Stimulated activated CD8-positive, alpha-beta memory T cell treated with anti-CD3 and anti-CD28 coated beads, Interleukin-15, amount 100 ng/mL, for 1 hour (primary cell): ENCODE measurements at regions not wholly inside any gene's neighbourhood (a gene's known extent, or its start where the extent isn't known, plus 50 kb on each side); places are given as distances from the start of the nearest gene placed in this dataset.

Experiments used
- DNase-seq: peaks from one replicate; pipeline ENCODE4 v3.0.0-alpha.2; 2020; ENCODE audit warnings: low read depth

- no peak for DNase-seq
Observed at GRCh38 chr6:147621263-147621662, 112.8 kb downstream of the SAMD5 start.

GRCh38 chr6:147621961-147622360 lies 113.5 kb downstream of the SAMD5 start:
- DNase-seq = no peak

- DNase-seq = no peak
Observed at GRCh38 chr6:147624946-147625515, 116.5 kb downstream of the SAMD5 start.

- no peak for DNase-seq
Observed at GRCh38 chr6:147625946-147626345, 117.5 kb downstream of the SAMD5 start.

- DNase-seq = no peak
Observed at GRCh38 chr6:147627411-147627810, 118.9 kb downstream of the SAMD5 start.

GRCh38 chr6:147633191-147633590 lies 124.7 kb downstream of the SAMD5 start:
- DNase-seq = no peak

- DNase-seq = no peak
Observed at GRCh38 chr6:147637620-147638195, 129.2 kb downstream of the SAMD5 start.

- DNase-seq = no peak
Observed at GRCh38 chr6:147639279-147639678, 130.8 kb downstream of the SAMD5 start.

- DNase-seq = no peak
Observed at GRCh38 chr6:147640606-147641005, 132.1 kb downstream of the SAMD5 start.

- DNase-seq = no peak
Observed at GRCh38 chr6:147641511-147641910, 133.0 kb downstream of the SAMD5 start.

- DNase-seq = no peak
Observed at GRCh38 chr6:147642458-147642857, 134.0 kb downstream of the SAMD5 start.

GRCh38 chr6:147643341-147644200 lies 135.1 kb downstream of the SAMD5 start:
- DNase-seq = no peak

GRCh38 chr6:147648916-147649315 lies 140.4 kb downstream of the SAMD5 start:
- DNase-seq = no peak

- no peak for DNase-seq
Observed at GRCh38 chr6:147651249-147652063, 143.0 kb downstream of the SAMD5 start.

- no peak for DNase-seq
Observed at GRCh38 chr6:147653631-147654030, 145.1 kb downstream of the SAMD5 start.

- no peak for DNase-seq
Observed at GRCh38 chr6:147654103-147654845, 145.8 kb downstream of the SAMD5 start.

GRCh38 chr6:147660334-147661311 lies 152.1 kb downstream of the SAMD5 start:
- DNase-seq = no peak

GRCh38 chr6:147662646-147663045 lies 154.2 kb downstream of the SAMD5 start:
- DNase-seq = no peak

GRCh38 chr6:147664092-147664491 lies 155.6 kb downstream of the SAMD5 start:
- DNase-seq = no peak

- DNase-seq = no peak
Observed at GRCh38 chr6:147666255-147666654, 157.8 kb downstream of the SAMD5 start.

- DNase-seq = no peak
Observed at GRCh38 chr6:147667082-147667481, 158.6 kb downstream of the SAMD5 start.
